SK-N-MC (cell line): ENCODE measurements at regions not wholly inside any gene's neighbourhood (a gene's known extent, or its start where the extent isn't known, plus 50 kb on each side); places are given as distances from the start of the nearest gene placed in this dataset.

Experiments
- EZH2 ChIP-seq: fragments of 200-600 bp; sonication (generic); IDR thresholded peaks from one replicate; pipeline ENCODE4 v1.6.1; 2017; ENCODE audit warnings: antibody characterized with exemption
- POLR2AphosphoS5 ChIP-seq: IDR thresholded peaks from 2 replicates; pipeline ENCODE4 v1.6.1; 2012; ENCODE audit warnings: mild to moderate bottlenecking, low read depth, low read length, borderline replicate concordance

- TF ChIP-seq POLR2AphosphoS5 (no peak), EZH2 (no peak)
Measured at GRCh38 chr3:74057169-74057568, 432.4 kb upstream of the PDZRN3 start.
